ENCODE measurements at regions not wholly inside any gene's neighbourhood (a gene's known extent, or its start where the extent isn't known, plus 50 kb on each side); places are given as distances from the start of the nearest gene placed in this dataset.

DNA sequence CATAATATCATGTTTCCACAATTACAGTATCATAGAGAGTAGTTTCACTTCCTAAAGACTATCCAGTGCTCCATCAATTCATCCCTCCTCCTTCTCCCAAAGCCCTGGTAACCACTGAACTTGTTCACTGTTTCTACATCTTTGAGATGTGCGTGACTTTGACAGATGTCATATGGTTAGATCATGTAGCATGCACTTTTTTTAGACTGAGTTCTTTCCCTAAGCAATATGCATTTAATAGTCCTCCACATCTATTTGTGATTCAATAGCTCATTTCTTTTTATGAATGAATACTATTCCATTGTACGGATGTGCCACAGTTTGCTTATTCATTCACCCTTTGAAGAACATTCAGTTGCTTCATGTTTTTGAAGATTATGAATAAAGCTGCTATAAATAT is 560.4 kb upstream of the LRRTM4 start:
- TF ChIP-seq, protein P1, sequence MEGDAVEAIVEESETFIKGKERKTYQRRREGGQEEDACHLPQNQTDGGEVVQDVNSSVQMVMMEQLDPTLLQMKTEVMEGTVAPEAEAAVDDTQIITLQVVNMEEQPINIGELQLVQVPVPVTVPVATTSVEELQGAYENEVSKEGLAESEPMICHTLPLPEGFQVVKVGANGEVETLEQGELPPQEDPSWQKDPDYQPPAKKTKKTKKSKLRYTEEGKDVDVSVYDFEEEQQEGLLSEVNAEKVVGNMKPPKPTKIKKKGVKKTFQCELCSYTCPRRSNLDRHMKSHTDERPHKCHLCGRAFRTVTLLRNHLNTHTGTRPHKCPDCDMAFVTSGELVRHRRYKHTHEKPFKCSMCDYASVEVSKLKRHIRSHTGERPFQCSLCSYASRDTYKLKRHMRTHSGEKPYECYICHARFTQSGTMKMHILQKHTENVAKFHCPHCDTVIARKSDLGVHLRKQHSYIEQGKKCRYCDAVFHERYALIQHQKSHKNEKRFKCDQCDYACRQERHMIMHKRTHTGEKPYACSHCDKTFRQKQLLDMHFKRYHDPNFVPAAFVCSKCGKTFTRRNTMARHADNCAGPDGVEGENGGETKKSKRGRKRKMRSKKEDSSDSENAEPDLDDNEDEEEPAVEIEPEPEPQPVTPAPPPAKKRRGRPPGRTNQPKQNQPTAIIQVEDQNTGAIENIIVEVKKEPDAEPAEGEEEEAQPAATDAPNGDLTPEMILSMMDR (IDR thresholded peaks at IDR 0.05; ENCODE audit: insufficient read depth, low read length), result no peak
- TF ChIP-seq, protein P2, sequence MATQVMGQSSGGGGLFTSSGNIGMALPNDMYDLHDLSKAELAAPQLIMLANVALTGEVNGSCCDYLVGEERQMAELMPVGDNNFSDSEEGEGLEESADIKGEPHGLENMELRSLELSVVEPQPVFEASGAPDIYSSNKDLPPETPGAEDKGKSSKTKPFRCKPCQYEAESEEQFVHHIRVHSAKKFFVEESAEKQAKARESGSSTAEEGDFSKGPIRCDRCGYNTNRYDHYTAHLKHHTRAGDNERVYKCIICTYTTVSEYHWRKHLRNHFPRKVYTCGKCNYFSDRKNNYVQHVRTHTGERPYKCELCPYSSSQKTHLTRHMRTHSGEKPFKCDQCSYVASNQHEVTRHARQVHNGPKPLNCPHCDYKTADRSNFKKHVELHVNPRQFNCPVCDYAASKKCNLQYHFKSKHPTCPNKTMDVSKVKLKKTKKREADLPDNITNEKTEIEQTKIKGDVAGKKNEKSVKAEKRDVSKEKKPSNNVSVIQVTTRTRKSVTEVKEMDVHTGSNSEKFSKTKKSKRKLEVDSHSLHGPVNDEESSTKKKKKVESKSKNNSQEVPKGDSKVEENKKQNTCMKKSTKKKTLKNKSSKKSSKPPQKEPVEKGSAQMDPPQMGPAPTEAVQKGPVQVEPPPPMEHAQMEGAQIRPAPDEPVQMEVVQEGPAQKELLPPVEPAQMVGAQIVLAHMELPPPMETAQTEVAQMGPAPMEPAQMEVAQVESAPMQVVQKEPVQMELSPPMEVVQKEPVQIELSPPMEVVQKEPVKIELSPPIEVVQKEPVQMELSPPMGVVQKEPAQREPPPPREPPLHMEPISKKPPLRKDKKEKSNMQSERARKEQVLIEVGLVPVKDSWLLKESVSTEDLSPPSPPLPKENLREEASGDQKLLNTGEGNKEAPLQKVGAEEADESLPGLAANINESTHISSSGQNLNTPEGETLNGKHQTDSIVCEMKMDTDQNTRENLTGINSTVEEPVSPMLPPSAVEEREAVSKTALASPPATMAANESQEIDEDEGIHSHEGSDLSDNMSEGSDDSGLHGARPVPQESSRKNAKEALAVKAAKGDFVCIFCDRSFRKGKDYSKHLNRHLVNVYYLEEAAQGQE (IDR thresholded peaks at IDR 0.05; ENCODE audit: insufficient replicate concordance, low read depth), result no peak
- no peak for TF ChIP-seq POLR2AphosphoS5 (IDR thresholded peaks at IDR 0.05; ENCODE audit: low read depth)
- TF ChIP-seq SPI1 (IDR thresholded peaks at IDR 0.05; ENCODE audit: borderline replicate concordance, low read depth), result no peak
- no peak for TF ChIP-seq GABPA (IDR thresholded peaks at IDR 0.05; ENCODE audit: low read depth)
